ENCODE measurements at regions not wholly inside any gene's neighbourhood (a gene's known extent, or its start where the extent isn't known, plus 50 kb on each side); places are given as distances from the start of the nearest gene placed in this dataset.

GRCh38 chr12:25058012-25058411 lies 109.1 kb upstream of the BCAT1 start:
- peaks cover 52% of the 10 kb centered on the region for H3K4me1 Mint-ChIP-seq
- Histone ChIP-seq H2AFZ (ENCODE audit: insufficient read depth, low read depth, low read length, poor library complexity, severe bottlenecking) (no peak overlapping the region), H3K4me3 (replicated peaks in 1 of 3; ENCODE audit: low read depth in 2 of 3, low read length in 3 of 3) (peak overlapping the region in 1 of 3 experiments; percentile 15), H3K4me1 (ENCODE audit: control insufficient read depth in 1 of 2, insufficient read depth in 2 of 2, low read length in 2 of 2) (peaks cover 41 to 52% of the 10 kb centered on the region in 2 donors), H3K27ac (ENCODE audit: low read depth in 1 of 2, low read length in 2 of 2) (peak overlapping the region in 1 of 2 donors; percentile 24), H4K20me1 (ENCODE audit: insufficient read depth, low read length) (peaks cover 79% of the 10 kb centered on the region), H3K9ac (ENCODE audit: insufficient read depth, low read length, poor library complexity, severe bottlenecking) (no peak overlapping the region), H3K9me3 (replicated peaks in 1 of 2; ENCODE audit: control insufficient read depth in 1 of 2, insufficient read depth in 1 of 2, low read length in 2 of 2) (no peaks in the 10 kb centered on the region), H3K36me3 (replicated peaks in 1 of 2; ENCODE audit: control insufficient read depth in 1 of 2, insufficient read depth in 2 of 2, low read length in 2 of 2) (peaks cover 7 to 13% of the 10 kb centered on the region in 2 donors), H3K79me2 (ENCODE audit: insufficient read depth, low read length) (peaks cover 99% of the 10 kb centered on the region), H3K27me3 (ENCODE audit: control insufficient read depth in 2 of 2, insufficient read depth in 2 of 2, low read length in 2 of 2) (no peaks in the 10 kb centered on the region), H3K4me2 (replicated peaks; ENCODE audit: extremely low read depth, low read length, poor library complexity, severe bottlenecking) (peak overlapping the region; percentile 18)
- H3K27me3 Mint-ChIP-seq (ENCODE audit: low read depth in 3 of 3): peaks cover 0 to 2% (median 0%) of the 10 kb centered on the region in 3 donors
- TF ChIP-seq CTCF (IDR thresholded peaks at IDR 0.05): no peak
- no CpG with 5 or more reads among the region's 5 CpGs for WGBS (ENCODE audit: insufficient coverage)
- peak overlapping the region in 1 of 7 donors; percentile 66 for H3K27ac Mint-ChIP-seq
- intact Hi-C loops (cut with micrococcal nuclease): no loop called here
- no peak for DNase-seq
- no peaks in the 10 kb centered on the region for H3K9me3 Mint-ChIP-seq
- H3K4me3 Mint-ChIP-seq: no peak overlapping the region
- H3K36me3 Mint-ChIP-seq: peaks cover 11 to 17% of the 10 kb centered on the region in 2 donors

GRCh38 chr12:25056486-25057130 lies 107.7 kb upstream of the BCAT1 start:
- Histone ChIP-seq H3K4me3 (replicated peaks in 1 of 3; ENCODE audit: low read depth in 2 of 3, low read length in 3 of 3) (peak overlapping the region in 1 of 3 experiments; percentile 82), H3K27me3 (ENCODE audit: control insufficient read depth in 2 of 2, insufficient read depth in 2 of 2, low read length in 2 of 2) (no peaks in the 10 kb centered on the region), H4K20me1 (ENCODE audit: insufficient read depth, low read length) (peaks cover 65% of the 10 kb centered on the region), H3K4me1 (ENCODE audit: control insufficient read depth in 1 of 2, insufficient read depth in 2 of 2, low read length in 2 of 2) (peaks cover 47 to 59% of the 10 kb centered on the region in 2 donors), H2AFZ (ENCODE audit: insufficient read depth, low read depth, low read length, poor library complexity, severe bottlenecking) (no peak overlapping the region), H3K36me3 (replicated peaks in 1 of 2; ENCODE audit: control insufficient read depth in 1 of 2, insufficient read depth in 2 of 2, low read length in 2 of 2) (no peaks in the 10 kb centered on the region), H3K9me3 (replicated peaks in 1 of 2; ENCODE audit: control insufficient read depth in 1 of 2, insufficient read depth in 1 of 2, low read length in 2 of 2) (no peaks in the 10 kb centered on the region), H3K4me2 (replicated peaks; ENCODE audit: extremely low read depth, low read length, poor library complexity, severe bottlenecking) (peak overlapping the region; percentile 74), H3K27ac (ENCODE audit: low read depth in 1 of 2, low read length in 2 of 2) (peak overlapping the region in 1 of 2 donors; percentile 68), H3K79me2 (ENCODE audit: insufficient read depth, low read length) (peaks cover 85% of the 10 kb centered on the region), H3K9ac (ENCODE audit: insufficient read depth, low read length, poor library complexity, severe bottlenecking) (no peak overlapping the region)
- H3K4me1 Mint-ChIP-seq: peaks cover 57% of the 10 kb centered on the region
- intact Hi-C loops (cut with micrococcal nuclease): no loop called here
- DNase-seq: peak in 1 of 3 donors; percentile 32
- H3K36me3 Mint-ChIP-seq: peaks cover 2 to 6% of the 10 kb centered on the region in 2 donors
- peak overlapping the region; percentile 39 to 43 for H3K4me3 Mint-ChIP-seq
- no CpG with 5 or more reads among the region's 3 CpGs for WGBS (ENCODE audit: insufficient coverage)
- H3K27ac Mint-ChIP-seq: peak overlapping the region; percentile 50 to 91 (median 77)
- no peak for TF ChIP-seq CTCF (IDR thresholded peaks at IDR 0.05)
- H3K9me3 Mint-ChIP-seq: no peaks in the 10 kb centered on the region
- H3K27me3 Mint-ChIP-seq (ENCODE audit: low read depth in 3 of 3): peaks cover 0 to 2% (median 0%) of the 10 kb centered on the region in 3 donors

Measured in CD14-positive monocyte (primary cell).